NB4 (cell line): ENCODE measurements at regions not wholly inside any gene's neighbourhood (a gene's known extent, or its start where the extent isn't known, plus 50 kb on each side); places are given as distances from the start of the nearest gene placed in this dataset.
"Not testable (repeated sequence)": the region's sequence is repeated elsewhere in the genome, so short reads cannot be mapped to it uniquely, and the experiment has no call there.

Experiments
- DNase-seq: peaks from one replicate; pipeline ENCODE4 v3.0.0; 2010; ENCODE audit warnings: low read depth
- H3K4me3 ChIP-seq: one replicate; pipeline ENCODE4 v1.5.1; 2011; ENCODE audit warnings: mild to moderate bottlenecking, low read depth, low read length, moderate library complexity
- MYC ChIP-seq: IDR thresholded peaks from 2 replicates; pipeline ENCODE4 v1.6.1; 2011; ENCODE audit warnings: low read depth, low read length
- POLR2A ChIP-seq: IDR thresholded peaks from 2 replicates; pipeline ENCODE4 v1.6.1; 2011; ENCODE audit warnings: mild to moderate bottlenecking; ENCODE audit not compliant: insufficient read length; ENCODE audit errors: extremely low read depth
- TF ChIP-seq, protein P1 (sequence below): IDR thresholded peaks from one replicate; pipeline ENCODE4 v1.5.1; 2012; ENCODE audit warnings: low read depth, low read length
- TF ChIP-seq, protein P2 (sequence below): IDR thresholded peaks from 2 replicates; pipeline ENCODE4 v1.6.1; 2011; ENCODE audit warnings: low read depth, low read length

DNA sequence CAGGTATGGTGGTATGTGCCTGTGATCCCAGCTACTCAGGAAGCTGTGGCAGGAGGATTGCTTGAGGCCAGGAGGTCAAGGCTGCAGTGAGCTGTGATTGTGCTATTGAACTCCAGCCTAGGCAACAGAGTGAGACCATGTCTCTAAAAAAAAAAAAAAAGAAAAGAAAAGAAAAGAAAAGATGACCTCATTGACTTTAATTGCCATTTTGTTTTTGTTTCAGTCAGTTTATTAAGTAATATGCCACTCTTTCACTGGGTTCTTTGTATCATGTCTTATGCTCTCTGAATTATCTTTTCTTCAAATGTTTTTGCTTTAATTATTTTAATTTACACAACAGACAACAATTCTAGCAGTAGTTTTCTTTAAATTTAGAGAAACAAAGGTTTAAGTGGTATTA, 293.8 kb downstream of the TSHZ3 start:
- no peak for DNase-seq
- no peak for TF ChIP-seq MYC
- TF ChIP-seq POLR2A, result no peak
- TF ChIP-seq, protein P1, sequence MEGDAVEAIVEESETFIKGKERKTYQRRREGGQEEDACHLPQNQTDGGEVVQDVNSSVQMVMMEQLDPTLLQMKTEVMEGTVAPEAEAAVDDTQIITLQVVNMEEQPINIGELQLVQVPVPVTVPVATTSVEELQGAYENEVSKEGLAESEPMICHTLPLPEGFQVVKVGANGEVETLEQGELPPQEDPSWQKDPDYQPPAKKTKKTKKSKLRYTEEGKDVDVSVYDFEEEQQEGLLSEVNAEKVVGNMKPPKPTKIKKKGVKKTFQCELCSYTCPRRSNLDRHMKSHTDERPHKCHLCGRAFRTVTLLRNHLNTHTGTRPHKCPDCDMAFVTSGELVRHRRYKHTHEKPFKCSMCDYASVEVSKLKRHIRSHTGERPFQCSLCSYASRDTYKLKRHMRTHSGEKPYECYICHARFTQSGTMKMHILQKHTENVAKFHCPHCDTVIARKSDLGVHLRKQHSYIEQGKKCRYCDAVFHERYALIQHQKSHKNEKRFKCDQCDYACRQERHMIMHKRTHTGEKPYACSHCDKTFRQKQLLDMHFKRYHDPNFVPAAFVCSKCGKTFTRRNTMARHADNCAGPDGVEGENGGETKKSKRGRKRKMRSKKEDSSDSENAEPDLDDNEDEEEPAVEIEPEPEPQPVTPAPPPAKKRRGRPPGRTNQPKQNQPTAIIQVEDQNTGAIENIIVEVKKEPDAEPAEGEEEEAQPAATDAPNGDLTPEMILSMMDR, result no peak
- TF ChIP-seq, protein P2, sequence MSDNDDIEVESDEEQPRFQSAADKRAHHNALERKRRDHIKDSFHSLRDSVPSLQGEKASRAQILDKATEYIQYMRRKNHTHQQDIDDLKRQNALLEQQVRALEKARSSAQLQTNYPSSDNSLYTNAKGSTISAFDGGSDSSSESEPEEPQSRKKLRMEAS, result no peak
- H3K4me3 ChIP-seq, result no peak overlapping the region

DNA sequence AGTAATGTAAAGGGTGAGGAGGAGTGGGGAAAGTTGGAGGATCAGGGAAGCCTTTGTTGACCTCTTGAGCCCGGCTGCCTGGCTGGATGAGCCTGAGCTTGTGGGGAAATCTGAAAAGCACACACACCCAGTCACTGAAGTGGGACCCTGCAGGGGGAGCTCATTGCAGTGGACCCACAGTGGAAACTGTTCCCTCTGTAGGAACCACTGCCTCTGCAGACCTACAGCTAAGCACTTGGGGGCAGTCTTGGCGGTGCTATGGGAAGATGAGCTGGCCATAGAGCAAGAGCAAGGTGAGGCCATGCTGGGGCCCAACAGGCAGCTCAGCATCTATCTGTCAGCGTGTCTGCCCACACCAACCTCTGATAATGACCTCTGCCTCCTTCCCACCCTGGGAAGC, 294.8 kb downstream of the TSHZ3 start:
- TF ChIP-seq POLR2A (no peak), MYC (no peak)
- TF ChIP-seq, protein P1, result peak; percentile 46
- no peak overlapping the region for H3K4me3 ChIP-seq
- DNase-seq, result peak; percentile 53

DNA sequence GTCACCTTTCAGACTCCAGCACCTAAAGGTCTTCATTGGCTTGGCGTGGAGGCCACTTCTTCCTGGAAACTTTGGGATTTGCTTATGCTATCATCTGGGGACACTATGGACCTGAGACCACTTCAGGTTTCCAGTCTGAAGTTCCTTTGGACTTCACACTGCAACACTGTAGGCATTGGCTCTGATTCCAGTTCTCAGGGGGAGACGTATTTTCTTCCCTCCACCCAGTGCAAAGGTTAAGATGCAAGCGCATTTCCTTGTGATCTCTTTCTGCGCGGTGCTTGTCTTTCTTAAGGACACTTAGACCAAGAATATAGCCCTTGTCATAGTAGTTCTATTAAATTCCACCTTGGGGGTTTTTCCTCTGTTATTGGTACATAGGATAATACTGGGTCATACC, 299.8 kb downstream of the TSHZ3 start:
- no peak for DNase-seq
- H3K4me3 ChIP-seq, result no peak overlapping the region
- TF ChIP-seq POLR2A (no peak), MYC (no peak)

DNA sequence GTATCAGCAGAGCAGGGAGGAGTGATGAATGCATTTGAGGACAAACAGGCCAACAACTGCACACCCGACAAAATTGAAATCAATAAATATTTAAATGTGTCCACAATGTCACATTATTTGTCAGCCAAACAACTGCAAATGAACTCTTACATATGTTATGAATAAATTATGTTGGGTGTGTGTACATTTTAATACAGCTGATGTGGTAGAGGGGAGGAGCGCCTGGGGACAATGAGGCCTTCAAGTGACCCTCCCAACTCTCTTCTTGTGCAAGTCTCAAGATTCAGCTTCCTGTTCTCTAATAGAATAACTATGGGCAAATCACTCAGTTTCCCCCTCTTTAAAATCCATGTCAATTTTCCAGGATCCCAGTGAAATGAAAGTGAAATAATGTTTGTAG, 303.2 kb downstream of the TSHZ3 start:
- TF ChIP-seq, protein P1, result no peak
- TF ChIP-seq, protein P2, result no peak
- no peak for TF ChIP-seq MYC
- no peak for TF ChIP-seq POLR2A
- H3K4me3 ChIP-seq, result no peak overlapping the region

DNA sequence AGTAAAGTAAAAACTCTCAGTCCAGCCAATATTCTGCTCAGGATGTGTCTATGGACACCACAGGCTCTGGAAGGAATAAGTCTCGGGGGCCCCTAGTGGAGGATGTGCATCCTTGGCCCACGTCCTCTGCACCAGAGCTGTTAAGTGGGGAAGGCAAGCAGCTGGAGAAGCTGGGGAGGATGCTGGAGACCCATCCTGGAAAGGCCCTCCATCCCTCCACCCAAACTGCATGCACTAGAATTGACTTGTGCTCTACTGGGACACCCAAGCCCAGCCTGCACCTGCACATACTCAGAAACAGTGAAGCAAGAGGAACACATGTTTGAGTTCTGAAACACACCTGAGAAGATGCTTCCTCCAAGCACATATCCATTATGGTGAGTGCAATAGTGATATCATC, 307.8 kb downstream of the TSHZ3 start:
- TF ChIP-seq, protein P1, result no peak
- TF ChIP-seq, protein P2, result no peak
- no peak for TF ChIP-seq POLR2A
- no peak for TF ChIP-seq MYC
- no peak overlapping the region for H3K4me3 ChIP-seq
- no peak for DNase-seq

More for the DNA sequence above, 303.2 kb downstream of the TSHZ3 start:
- DNase-seq, result no peak

DNA sequence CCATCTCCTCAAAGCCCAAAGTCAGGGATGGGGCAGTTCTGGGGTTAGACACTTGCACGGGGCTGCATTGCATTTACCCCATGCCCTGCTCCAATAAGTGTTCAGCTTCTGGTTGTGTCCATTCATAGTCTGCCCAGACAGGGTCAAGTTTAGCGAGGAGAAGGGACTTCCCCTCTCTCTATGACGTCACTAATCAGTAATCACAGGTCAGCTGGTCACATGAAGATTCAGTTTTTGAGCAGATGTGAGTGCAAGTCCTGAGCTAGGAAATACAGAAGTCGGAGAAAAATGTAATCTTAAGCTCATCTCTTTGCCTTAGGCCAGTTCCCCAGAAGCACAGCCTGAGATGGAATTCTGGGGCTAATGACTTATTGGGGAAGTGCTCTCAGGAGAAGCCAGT, 310.1 kb downstream of the TSHZ3 start:
- H3K4me3 ChIP-seq, result no peak overlapping the region
- no peak for TF ChIP-seq MYC
- no peak for DNase-seq

DNA sequence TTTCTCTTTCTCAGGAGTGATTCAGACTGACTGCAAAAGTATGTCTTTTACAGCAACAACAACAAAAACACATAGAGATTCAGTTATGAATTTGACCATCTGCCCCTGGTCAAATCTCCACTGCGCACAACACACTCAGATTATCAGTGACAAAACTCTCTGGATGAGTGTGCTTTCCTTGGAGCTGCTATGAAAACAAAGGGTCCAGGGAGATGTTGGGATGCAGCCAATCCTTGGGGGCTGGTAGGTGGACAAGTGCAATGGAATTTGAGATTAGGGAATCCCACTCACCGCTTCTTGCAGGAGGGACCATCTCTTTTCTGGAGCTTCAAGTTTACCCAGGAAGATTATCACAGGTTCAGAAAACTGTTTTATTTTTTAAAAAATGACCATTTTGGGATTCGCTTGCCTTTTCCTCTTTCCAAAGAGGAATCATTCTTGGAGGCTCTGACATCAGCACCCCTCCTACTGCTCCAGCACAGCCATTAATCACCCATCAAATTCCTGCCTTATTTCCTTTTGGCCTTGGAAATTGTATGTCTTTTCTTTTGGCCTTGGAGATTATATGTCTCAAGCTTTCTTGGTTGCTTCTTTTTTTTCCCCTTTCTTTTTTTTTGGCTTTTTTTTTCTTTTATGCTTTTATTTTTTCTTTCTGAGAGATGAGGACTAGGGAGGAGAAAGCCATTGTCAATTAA, 311.8 kb downstream of the TSHZ3 start:
- no peak overlapping the region for H3K4me3 ChIP-seq
- DNase-seq, result no peak
- TF ChIP-seq, protein P2, result no peak
- TF ChIP-seq POLR2A (no peak), MYC (no peak)
- TF ChIP-seq, protein P1, result no peak

DNA sequence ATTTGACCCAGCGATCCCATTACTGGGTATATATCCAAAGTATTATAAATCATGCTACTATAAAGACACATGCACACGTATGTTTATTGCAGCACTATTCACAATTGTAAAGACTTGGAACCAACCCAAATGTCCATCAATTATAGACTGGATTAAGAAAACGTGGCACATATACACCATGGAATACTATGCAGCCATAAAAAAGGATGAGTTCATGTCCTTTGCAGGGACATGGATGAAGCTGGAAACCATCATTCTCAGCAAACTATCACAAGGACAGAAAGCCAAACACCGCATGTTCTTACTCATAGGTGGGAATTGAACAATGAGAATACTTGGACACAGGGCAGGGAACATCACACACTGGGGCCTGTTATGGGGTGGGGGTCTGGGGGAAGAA, 317.8 kb downstream of the TSHZ3 start:
- not testable (repeated sequence) for H3K4me3 ChIP-seq, DNase-seq
